Mesothelial cell of epicardium (in vitro differentiated cells): ENCODE measurements at regions not wholly inside any gene's neighbourhood (a gene's known extent, or its start where the extent isn't known, plus 50 kb on each side); places are given as distances from the start of the nearest gene placed in this dataset.

Experiments used
- DNase-seq, 2 experiments: peaks; one replicate each; pipeline ENCODE4 v3.0.0; 2021; ENCODE audit warnings: low spot score in 2 of 2; ENCODE audit not compliant: unreplicated experiment in 2 of 2
- H3K27ac Mint-ChIP-seq: 2 replicates; pipeline ENCODE4 v1.8.0; 2021; ENCODE audit warnings: mixed read lengths
- H3K27me3 Mint-ChIP-seq: 2 replicates; pipeline ENCODE4 v1.8.0; 2021; ENCODE audit warnings: low read depth, mixed read lengths
- H3K36me3 Mint-ChIP-seq: 2 replicates; pipeline ENCODE4 v1.8.0; 2021; ENCODE audit warnings: mixed read lengths
- H3K4me1 Mint-ChIP-seq: 2 replicates; pipeline ENCODE4 v1.8.0; 2021; ENCODE audit warnings: mixed read lengths
- H3K4me3 Mint-ChIP-seq: 2 replicates; pipeline ENCODE4 v1.8.0; 2021; ENCODE audit warnings: mild to moderate bottlenecking, moderate library complexity, mixed read lengths
- H3K9me3 Mint-ChIP-seq: 2 replicates; pipeline ENCODE4 v1.8.0; 2021; ENCODE audit warnings: mixed read lengths
- TF ChIP-seq, protein P1 (sequence below): fragments of 200-600 bp; sonication (generic); IDR thresholded peaks from one replicate; pipeline ENCODE4 v1.5.0; 2021; ENCODE audit warnings: antibody characterized with exemption; ENCODE audit not compliant: unreplicated experiment

DNA sequence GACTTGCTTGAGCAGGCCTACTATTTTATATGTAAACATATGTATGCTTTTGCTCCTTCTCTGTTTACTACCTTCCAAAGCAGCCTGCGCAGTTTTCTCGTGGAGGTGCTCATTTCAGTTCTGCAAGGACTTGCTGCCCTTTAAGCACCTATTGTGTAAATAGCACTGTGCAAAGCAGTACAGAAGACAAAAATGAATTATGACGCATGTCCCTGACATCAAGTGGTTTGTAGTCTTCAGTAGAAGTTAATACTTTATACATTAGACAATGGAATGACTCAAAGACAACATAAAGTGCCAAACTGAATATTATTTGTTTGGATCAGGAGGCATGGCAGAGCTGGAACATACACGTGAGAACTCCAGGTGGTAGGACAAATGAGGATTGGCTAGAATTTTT lies 611.7 kb downstream of the LMO4 start:
- Mint-ChIP-seq H3K27me3 (no peaks in the 10 kb centered on the region), H3K36me3 (no peaks in the 10 kb centered on the region), H3K4me3 (no peak overlapping the region), H3K9me3 (no peaks in the 10 kb centered on the region), H3K4me1 (peaks cover 20% of the 10 kb centered on the region), H3K27ac (no peak overlapping the region)
- TF ChIP-seq, protein P1, sequence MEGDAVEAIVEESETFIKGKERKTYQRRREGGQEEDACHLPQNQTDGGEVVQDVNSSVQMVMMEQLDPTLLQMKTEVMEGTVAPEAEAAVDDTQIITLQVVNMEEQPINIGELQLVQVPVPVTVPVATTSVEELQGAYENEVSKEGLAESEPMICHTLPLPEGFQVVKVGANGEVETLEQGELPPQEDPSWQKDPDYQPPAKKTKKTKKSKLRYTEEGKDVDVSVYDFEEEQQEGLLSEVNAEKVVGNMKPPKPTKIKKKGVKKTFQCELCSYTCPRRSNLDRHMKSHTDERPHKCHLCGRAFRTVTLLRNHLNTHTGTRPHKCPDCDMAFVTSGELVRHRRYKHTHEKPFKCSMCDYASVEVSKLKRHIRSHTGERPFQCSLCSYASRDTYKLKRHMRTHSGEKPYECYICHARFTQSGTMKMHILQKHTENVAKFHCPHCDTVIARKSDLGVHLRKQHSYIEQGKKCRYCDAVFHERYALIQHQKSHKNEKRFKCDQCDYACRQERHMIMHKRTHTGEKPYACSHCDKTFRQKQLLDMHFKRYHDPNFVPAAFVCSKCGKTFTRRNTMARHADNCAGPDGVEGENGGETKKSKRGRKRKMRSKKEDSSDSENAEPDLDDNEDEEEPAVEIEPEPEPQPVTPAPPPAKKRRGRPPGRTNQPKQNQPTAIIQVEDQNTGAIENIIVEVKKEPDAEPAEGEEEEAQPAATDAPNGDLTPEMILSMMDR, result no peak
- DNase-seq, result no peak

DNA sequence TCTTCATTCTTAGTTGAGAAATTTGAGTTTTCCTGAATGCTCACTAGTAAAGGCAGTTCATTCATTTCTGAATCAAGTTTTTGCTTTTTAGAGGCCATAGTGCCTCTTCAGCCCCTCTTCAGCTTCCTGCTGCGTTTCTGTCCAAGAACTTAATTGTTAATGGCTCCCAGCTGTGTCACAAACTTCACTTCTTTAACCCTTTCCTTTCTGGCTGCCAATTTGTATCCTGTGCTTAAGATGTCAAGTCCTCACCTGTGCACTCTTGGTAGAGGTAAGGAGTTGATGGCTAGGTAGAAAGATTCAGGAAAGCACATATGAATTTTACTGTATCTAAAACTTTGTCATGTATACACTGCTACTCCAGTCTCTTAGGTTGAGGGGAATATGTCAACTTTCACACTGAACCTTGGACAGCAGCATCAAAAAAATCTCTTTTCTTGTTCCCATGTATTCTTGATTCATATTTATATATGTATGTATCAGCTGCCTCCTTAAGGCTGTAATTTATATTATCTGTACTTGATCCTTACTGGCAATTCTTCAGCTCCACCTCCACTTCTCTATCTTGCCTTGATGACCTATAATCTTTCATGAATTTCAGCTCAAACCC lies 612.8 kb downstream of the LMO4 start:
- Mint-ChIP-seq H3K36me3 (no peaks in the 10 kb centered on the region), H3K4me1 (peaks cover 20% of the 10 kb centered on the region), H3K27ac (no peak overlapping the region), H3K9me3 (no peaks in the 10 kb centered on the region), H3K4me3 (no peak overlapping the region), H3K27me3 (no peaks in the 10 kb centered on the region)
- TF ChIP-seq, protein P1, result no peak
- no peak for DNase-seq

DNA sequence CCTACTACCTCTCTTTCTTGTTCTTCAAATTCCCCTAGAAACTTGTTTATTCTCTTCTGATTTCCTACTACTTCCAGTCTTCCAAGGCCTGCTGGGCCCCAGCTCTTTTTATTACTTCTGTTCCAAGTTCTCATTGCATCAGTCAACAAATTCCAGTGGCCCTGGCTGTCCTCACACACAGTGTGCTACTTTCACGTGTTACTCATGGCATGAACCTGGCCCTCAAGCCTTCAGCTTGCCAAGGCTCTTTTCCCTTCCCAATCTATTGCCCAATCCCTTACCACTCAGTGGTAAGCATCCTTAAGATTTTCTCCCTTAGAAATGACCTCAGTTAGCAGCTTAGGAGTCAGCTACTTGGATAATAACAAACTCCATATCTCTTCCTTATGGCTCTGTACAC lies 613.5 kb downstream of the LMO4 start:
- no peak overlapping the region for H3K27ac Mint-ChIP-seq
- no peak overlapping the region for H3K4me3 Mint-ChIP-seq
- H3K4me1 Mint-ChIP-seq, result peaks cover 20% of the 10 kb centered on the region
- no peaks in the 10 kb centered on the region for H3K36me3 Mint-ChIP-seq
- H3K27me3 Mint-ChIP-seq, result no peaks in the 10 kb centered on the region
- no peak for DNase-seq
- TF ChIP-seq, protein P1, result no peak
- no peaks in the 10 kb centered on the region for H3K9me3 Mint-ChIP-seq

DNA sequence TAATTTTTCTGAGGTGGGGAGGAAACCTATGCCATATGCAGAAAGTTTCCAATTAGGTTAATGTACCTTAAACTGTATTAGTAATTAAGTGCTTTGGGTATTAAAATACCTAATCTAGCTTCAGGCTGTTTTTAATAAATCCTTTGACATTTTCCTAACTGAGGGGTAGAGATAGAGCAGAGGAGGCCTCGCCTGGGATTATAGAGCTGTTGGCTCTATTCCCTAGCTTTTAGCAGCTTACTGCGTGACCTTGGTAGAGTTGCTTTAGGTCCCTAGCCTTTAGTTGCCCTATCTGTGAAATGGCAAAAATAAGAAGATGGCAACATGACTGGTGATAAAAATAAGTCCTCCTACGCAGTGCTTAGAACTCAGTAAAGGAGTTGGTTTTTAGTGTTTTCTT lies 621.0 kb downstream of the LMO4 start:
- TF ChIP-seq, protein P1, result no peak
- H3K36me3 Mint-ChIP-seq, result no peaks in the 10 kb centered on the region
- no peaks in the 10 kb centered on the region for H3K27me3 Mint-ChIP-seq
- no peak overlapping the region for H3K27ac Mint-ChIP-seq
- no peak for DNase-seq
- peaks cover 16% of the 10 kb centered on the region for H3K4me1 Mint-ChIP-seq
- no peaks in the 10 kb centered on the region for H3K9me3 Mint-ChIP-seq
- no peak overlapping the region for H3K4me3 Mint-ChIP-seq

DNA sequence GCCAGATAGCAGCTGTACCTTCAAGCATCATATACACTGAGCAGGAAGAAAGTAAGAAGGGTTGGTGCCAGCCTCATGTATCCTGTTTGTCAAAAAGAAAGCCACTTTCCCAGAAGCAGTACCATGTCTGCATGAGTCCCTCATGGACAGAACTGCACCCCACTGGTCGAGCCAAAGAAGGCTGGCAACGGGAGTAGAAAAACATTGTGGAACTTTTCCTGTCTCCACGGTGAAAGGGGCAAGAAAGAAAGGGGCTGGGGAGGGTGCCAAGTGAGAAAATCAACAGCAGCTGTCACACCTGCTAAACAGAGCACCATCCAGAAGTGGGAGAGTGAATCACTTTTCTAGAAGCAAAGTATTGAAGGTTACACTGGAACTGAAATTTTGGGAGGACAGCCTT lies 621.7 kb downstream of the LMO4 start:
- Mint-ChIP-seq H3K36me3 (no peaks in the 10 kb centered on the region), H3K9me3 (no peaks in the 10 kb centered on the region), H3K4me1 (peaks cover 20% of the 10 kb centered on the region)

More for the DNA sequence above, 621.7 kb downstream of the LMO4 start:
- H3K4me3 Mint-ChIP-seq, result no peak overlapping the region
- H3K27me3 Mint-ChIP-seq, result no peaks in the 10 kb centered on the region
- no peak for DNase-seq
- TF ChIP-seq, protein P1, result no peak
- no peak overlapping the region for H3K27ac Mint-ChIP-seq
